GM18505 (cell line): ENCODE measurements at regions not wholly inside any gene's neighbourhood (a gene's known extent, or its start where the extent isn't known, plus 50 kb on each side); places are given as distances from the start of the nearest gene placed in this dataset.
"Not testable (repeated sequence)": the region's sequence is repeated elsewhere in the genome, so short reads cannot be mapped to it uniquely, and the experiment has no call there.

Experiments
- ATAC-seq: cut with Tn5 transposase; IDR thresholded peaks from one replicate; pipeline ENCODE4 v1.9.1; 2021; ENCODE audit not compliant: unreplicated experiment
- POLR2A ChIP-seq: IDR thresholded peaks from 4 replicates; pipeline ENCODE4 v1.6.1; 2011; ENCODE audit warnings: borderline replicate concordance; ENCODE audit not compliant: insufficient read depth, insufficient read length; ENCODE audit errors: extremely low read depth

DNA sequence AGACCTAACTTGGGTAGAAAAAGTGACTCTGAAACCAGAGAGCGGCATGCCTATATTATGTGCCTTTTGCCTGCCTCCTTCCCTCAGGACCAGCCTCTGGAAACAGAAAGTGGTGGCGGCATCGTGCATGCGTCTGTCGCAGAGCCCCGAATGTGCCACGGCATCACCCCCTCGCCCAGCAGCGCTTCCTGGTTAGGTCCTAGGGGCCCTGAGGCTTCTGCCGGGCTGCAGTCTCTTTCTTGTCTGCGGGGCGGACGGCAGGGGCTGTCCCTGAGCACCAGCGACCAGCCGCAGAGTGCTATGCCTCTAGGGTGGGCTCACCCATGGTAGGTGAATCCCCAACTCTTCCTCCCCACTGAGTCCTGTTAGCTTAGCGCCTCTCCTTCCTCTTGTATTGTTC is 68.7 kb downstream of the VSIG4 start:
- no peak for ATAC-seq
- no peak for TF ChIP-seq POLR2A

DNA sequence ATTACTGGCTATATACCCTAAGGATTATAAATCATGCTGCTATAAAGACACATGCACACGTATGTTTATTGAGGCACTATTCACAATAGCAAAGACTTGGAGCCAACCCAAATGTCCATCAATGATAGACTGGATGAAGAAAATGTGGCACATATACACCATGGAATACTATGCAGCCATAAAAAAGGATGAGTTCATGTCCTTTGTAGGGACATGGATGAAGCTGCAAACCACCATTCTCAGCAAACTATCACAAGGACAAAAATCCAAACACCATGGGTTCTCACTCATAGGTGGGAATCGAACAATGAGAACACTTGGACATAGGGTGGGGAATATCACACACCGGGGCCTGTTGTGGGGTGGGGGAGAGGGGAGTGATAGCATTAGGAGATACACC is 72.7 kb downstream of the VSIG4 start:
- ATAC-seq, result not testable (repeated sequence)

DNA sequence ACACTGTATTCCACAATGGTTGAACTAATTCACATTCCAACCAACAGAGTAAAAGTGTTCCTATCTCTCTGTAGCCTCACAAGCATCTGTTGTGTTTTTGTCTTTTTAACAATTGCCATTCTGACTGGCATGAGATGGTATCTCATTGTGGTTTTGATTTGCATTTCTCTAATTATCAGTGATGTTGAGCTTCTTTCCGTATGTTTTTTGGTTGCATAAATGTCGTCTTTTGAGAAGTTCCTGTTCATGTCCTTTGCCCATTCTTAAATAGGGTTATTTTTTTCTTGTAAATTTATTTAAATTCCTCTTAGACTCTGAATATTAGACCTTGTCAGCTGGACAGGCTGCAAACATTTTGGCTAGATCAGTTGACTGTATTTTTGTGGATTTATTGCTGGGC is 78.2 kb downstream of the VSIG4 start:
- ATAC-seq, result no peak
- TF ChIP-seq POLR2A, result no peak

DNA sequence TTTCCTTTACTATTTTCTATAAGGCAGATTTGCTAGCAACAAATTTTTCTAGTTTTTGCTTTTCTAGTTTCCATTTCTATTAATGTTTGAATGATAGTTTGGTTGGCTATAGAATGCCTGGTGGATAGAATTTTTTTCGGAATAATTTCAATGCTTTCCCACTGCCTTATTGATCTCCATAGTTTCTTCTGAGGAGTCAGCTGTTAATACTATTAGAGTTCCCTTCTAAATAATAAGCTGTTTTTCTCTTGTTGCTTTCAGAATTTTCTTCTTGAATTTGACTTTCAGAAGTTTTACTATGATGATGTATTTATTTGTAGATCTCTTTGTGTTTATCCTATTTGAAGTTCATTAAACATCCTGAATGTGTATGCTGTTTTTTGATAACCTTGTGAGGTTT is 91.8 kb downstream of the VSIG4 start:
- no peak for ATAC-seq
- no peak for TF ChIP-seq POLR2A

DNA sequence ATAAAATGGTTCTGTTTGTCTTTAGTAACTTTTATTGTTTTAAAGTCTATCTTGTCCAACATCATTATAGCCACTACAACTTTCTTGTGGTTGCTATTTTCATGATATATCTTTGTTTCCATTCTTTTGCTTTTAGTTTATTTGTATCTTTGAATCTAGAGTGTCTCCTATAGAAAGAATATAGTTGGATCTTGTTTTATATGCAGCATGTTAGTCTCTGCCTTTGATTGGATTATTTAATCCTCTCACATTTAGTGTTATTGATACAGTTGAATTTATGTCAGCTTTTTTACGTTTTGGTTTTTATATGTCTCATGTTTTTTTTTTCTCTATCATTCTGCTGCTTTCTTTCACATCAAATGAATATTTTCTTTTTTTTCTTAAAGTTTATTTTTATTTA is 98.1 kb downstream of the VSIG4 start:
- TF ChIP-seq POLR2A, result no peak
- no peak for ATAC-seq

DNA sequence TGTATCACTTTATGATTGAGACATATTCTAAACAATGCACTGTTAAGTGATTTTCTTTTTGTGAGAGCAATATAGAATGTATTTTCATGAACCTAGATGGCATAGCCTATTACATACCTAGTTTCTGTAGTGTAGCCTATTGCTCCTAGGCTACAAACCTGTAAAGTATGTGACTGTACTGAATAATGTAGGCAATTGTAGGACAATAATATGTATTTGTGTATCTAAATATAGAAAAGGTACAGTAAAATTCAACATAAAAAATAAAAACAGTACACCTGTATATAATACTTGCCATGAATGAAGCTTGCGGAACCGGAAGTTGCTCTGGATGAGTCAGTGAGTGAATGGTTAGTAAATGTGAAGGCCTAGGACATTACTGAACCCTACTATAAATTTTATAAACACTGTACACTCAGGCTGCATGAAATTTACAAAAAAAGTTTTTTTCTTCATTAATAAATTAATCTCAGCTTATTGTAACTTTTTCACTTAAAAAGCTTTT is 106.7 kb downstream of the VSIG4 start:
- ATAC-seq, result no peak
- TF ChIP-seq POLR2A, result no peak

DNA sequence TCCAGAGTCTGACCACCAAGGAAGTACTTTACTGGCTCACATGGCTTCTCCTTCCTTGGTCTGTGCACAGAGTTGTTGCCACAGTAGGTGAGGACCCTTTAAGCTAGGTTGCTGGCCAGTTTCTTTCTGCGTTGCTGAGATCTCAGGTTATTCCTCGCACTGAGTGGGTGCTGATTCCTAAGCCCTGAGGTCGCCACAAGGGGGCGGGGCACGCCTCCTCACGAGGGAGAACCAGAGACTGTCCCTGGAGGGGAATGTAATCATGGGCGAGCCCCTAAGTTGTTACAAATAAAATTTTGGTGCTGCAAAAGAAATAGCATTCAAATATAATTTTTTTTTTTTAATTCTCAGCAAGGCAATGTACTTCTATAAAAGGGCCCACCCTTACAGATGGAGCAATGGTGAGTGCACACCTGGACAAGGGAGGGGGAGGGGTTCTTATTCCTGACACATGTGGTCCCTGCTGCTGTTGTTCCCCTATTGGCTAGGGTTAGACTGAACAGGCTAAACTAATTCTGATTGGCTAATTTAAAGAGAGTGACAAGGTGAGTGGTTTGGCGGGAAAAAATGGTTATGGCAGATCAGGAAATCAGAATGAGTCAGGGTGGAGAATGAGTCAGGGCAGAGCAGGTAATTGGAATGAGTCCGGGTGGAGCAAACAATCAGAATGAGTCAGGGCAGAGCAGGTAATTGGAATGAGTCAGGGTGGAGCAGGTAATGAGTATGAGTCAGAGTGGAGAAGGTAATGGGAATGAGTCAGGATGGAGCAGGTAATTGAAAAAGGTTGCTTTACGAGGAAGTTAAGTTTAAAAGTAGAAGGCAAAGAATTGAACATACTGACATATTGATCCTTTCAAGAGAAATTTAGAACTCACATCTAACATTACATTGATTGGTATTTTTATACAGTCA is 107.5 kb downstream of the VSIG4 start:
- no peak for TF ChIP-seq POLR2A
- ATAC-seq, result no peak

DNA sequence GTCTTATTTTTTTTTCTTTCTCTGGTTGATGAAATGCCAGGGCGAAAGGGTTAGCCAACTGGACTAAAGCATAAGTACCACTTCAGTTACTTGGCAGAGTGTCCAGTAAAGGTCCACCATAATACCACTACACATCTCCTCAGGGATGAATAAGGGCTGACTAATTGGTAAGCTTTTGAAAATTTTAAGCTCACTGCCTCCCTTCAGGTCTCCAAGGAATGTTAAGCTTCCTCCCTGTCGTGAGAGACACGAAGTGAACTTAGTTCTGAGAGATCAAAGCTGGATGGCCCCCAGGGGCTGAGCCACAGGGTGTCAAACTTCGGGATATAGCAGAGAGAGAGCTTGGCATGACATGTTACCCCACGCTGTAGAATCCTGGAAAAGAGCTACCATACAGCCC is 111.4 kb downstream of the VSIG4 start:
- TF ChIP-seq POLR2A, result no peak
- no peak for ATAC-seq

DNA sequence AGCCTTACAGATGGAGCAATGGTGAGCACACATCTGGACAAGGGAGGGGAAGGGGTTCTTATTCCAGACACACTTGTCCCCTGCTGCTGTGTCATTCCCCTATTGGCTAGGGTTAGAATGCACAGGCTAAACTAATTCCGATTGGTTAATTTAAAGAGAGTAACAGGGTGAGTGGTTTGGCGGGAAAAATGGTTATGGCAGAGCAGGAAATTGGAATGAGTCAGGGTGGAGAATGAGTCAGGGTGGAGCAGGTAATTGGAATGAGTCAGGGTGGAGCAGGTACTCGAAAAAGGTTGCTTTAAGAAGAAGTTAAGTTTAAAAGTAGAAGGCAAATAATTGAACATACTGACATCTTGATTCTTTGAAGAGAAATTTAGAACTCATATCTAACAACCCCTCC is 112.5 kb downstream of the VSIG4 start:
- not testable (repeated sequence) for ATAC-seq

DNA sequence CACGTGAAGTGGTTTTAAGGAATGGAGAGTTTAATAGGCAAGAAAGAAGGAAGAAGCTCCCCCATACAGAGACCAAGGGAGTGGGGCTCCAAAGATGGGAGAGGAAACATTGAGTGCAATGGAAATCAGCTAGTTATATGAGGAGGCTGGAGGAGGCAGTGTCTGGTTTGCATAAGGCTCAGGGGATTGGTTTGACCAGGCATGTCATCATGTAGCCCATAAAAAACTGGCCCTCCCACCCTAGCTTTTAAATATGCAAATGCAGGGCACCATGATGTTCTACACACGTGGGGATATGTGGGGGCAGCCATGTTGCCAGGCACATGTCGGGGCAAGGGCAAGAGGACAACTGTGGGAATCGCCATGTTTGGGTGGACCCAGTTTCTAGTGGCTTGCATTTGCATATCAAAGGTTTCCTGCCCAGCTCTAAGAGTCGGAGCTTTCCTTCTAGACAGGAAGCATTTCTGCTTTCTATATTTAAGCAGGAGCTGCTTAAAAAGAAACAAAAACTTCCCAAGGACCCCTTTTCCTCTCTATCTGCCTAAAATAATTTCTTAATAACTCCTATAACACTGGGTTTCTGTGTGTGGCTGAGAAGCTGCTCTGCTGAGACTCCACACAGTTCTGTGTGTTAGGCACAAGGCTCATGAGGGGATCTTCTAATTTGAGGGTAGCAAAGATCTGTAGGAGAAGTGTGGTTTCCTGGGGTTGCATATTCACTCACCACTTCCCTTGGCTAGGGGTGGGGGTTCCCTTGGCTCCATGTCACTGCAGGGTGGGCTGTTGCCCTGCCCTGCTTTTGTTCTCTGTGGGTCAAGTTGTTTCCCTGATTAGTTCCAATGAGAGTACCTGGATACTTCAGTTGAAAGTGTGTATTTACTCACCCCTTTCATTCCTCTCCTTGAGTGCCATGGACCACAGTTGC is 113.5 kb downstream of the VSIG4 start:
- no peak for TF ChIP-seq POLR2A
- peak; percentile 85 for ATAC-seq

DNA sequence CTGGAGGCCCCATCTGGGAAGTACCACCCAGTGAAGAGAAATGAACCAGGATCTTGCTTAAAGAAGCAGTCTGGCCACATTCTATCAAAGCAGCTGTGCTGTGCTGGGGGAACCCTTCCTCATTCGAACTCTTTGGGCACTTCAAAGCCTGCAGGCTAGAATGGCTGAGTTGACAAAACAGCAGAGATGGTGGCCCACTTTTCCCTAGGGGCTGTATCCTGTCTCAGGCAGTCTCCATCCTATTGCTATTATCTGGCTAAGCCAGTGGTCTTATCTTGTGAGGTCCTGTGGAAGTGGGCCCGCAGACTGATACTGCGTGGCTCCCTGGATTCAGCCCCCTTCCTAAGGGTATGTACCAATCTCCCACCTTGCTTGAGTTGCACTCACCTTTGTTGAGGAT is 114.3 kb downstream of the VSIG4 start:
- no peak for ATAC-seq
- TF ChIP-seq POLR2A, result no peak

DNA sequence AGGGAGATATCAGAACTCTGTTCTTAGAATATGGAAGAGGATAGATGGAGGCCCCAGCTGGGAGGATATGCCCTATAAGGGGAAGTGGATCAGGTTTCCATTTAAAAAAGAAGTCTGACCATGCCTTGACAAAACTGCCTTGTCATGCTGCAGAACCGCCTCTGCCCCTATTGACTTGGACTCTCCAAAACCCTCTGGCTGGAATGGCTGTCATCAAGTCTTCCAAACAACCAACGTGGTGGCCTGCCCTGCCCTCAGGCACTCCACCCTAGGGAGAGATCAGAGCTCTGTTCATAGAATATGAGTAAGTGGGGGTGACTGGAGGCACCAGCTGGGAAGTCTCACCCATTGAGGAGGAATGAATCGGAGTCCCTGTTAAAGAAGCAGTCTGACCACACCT is 114.9 kb downstream of the VSIG4 start:
- no peak for TF ChIP-seq POLR2A
- ATAC-seq, result no peak

DNA sequence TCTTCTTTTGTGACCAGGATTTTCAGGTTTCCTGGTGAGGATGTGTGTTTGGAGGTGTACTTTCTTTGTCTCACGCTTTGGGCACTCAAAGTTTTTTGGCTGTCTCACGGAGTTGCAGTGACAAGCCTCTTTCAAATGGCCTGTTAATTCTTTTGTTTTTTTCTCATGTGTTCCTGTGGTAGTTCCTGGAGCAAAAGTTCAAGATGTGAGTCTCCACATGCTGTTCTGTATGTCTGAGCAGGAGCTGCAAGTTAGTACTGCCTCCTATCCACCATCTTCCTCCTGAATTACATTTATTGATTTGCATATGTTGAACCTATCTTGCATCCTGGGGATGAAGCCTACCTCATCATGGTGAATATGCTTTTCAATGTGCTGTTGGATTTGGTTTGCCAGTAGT is 118.5 kb downstream of the VSIG4 start:
- ATAC-seq, result no peak
- no peak for TF ChIP-seq POLR2A

DNA sequence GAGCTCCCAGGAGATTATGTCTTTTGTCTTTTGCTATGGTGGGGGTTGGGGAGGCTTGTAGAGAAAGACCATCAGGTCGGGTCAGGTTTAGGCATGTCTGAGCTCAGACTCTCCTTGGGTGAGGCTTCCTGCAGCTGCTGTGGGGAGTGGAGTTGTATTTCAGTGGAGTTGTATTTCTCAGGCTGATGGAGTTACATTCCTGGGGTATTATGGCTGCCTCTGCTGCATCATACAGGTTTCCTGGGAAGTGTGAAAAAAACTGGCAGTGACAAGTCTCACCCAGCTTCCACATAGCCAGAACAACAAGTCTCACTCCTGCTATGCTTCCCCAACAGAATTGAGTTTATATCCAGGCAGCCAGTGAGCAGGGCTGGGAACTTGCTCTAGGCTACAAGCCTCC is 119.3 kb downstream of the VSIG4 start:
- TF ChIP-seq POLR2A, result no peak
- ATAC-seq, result no peak
